ENCODE measurements at regions not wholly inside any gene's neighbourhood (a gene's known extent, or its start where the extent isn't known, plus 50 kb on each side); places are given as distances from the start of the nearest gene placed in this dataset.
A peak's percentile ranks its signal among the peaks of the same experiment; 100 is the strongest.

GRCh38 chr17:57174591-57174990 is 81.7 kb upstream of the MSI2 start:
- H3K4me3 ChIP-seq (ENCODE audit: low read length) = no peak overlapping the region
- CTCF ChIA-PET = no interaction called here

GRCh38 chr17:57178839-57179238 is 77.5 kb upstream of the MSI2 start:
- Histone ChIP-seq H3K27me3 (ENCODE audit: insufficient read depth, low read length, poor library complexity, severe bottlenecking) (peaks cover 4% of the 10 kb centered on the region), H3K4me1 (ENCODE audit: insufficient read depth, low read length) (no peaks in the 10 kb centered on the region), H3K27ac (ENCODE audit: low read depth, low read length) (no peak overlapping the region), H3K9me3 (ENCODE audit: low read length) (no peaks in the 10 kb centered on the region), H3K36me3 (ENCODE audit: insufficient read depth, low read length) (no peaks in the 10 kb centered on the region), H3K4me3 (ENCODE audit: low read length) (no peak overlapping the region)
- POLR2A ChIA-PET = no interaction called here
- H3K4me1 Mint-ChIP-seq = no peaks in the 10 kb centered on the region
- no peaks in the 10 kb centered on the region for H3K9me3 Mint-ChIP-seq
- H3K27ac Mint-ChIP-seq = no peak overlapping the region
- no peaks in the 10 kb centered on the region for H3K36me3 Mint-ChIP-seq
- DNase-seq = no peak
- H3K27me3 Mint-ChIP-seq = peaks cover 10 to 18% of the 10 kb centered on the region in 2 donors
- no peak overlapping the region for H3K4me3 Mint-ChIP-seq
- CTCF ChIA-PET = no interaction called here

More at GRCh38 chr17:57174591-57174990, 81.7 kb upstream of the MSI2 start:
- Mint-ChIP-seq H3K27ac (no peak overlapping the region), H3K27me3 (peaks cover 19 to 44% of the 10 kb centered on the region in 2 donors), H3K4me1 (no peaks in the 10 kb centered on the region), H3K36me3 (no peaks in the 10 kb centered on the region), H3K9me3 (no peaks in the 10 kb centered on the region), H3K4me3 (no peak overlapping the region)
- Histone ChIP-seq H3K27ac (ENCODE audit: low read depth, low read length) (no peak overlapping the region), H3K27me3 (ENCODE audit: insufficient read depth, low read length, poor library complexity, severe bottlenecking) (peaks cover 4% of the 10 kb centered on the region), H3K9me3 (ENCODE audit: low read length) (no peaks in the 10 kb centered on the region), H3K4me1 (ENCODE audit: insufficient read depth, low read length) (no peaks in the 10 kb centered on the region), H3K36me3 (ENCODE audit: insufficient read depth, low read length) (no peaks in the 10 kb centered on the region)
- POLR2A ChIA-PET = no interaction called here
- DNase-seq = no peak

- H3K9me3 Mint-ChIP-seq = no peaks in the 10 kb centered on the region
- H3K27me3 Mint-ChIP-seq = peaks cover 9 to 16% of the 10 kb centered on the region in 2 donors
- H3K27ac Mint-ChIP-seq = no peak overlapping the region
- no peak overlapping the region for H3K4me3 Mint-ChIP-seq
- no peaks in the 10 kb centered on the region for H3K27me3 ChIP-seq (ENCODE audit: insufficient read depth, low read length, poor library complexity, severe bottlenecking)
- CTCF ChIA-PET = no interaction called here
- POLR2A ChIA-PET = no interaction called here
- H3K36me3 Mint-ChIP-seq = peaks cover 0 to 3% (median 0%) of the 10 kb centered on the region in 3 donors
- no peaks in the 10 kb centered on the region for H3K4me1 Mint-ChIP-seq
- DNase-seq = no peak
- H3K4me3 ChIP-seq (ENCODE audit: low read length) = no peak overlapping the region
- no peaks in the 10 kb centered on the region for H3K36me3 ChIP-seq (ENCODE audit: insufficient read depth, low read length)
- H3K9me3 ChIP-seq (ENCODE audit: low read length) = no peaks in the 10 kb centered on the region
- no peaks in the 10 kb centered on the region for H3K4me1 ChIP-seq (ENCODE audit: insufficient read depth, low read length)
- no peak overlapping the region for H3K27ac ChIP-seq (ENCODE audit: low read depth, low read length)
Observed at GRCh38 chr17:57182621-57183020, 73.7 kb upstream of the MSI2 start.

GRCh38 chr17:57186226-57187019 is 69.9 kb upstream of the MSI2 start:
- peak overlapping the region in 1 of 8 donors; percentile 86 for H3K27ac Mint-ChIP-seq
- H3K4me3 Mint-ChIP-seq = no peak overlapping the region
- CTCF ChIA-PET = interaction anchor here (0.7 kb wide), 1 partner anchor 57 kb away, joined by 3 read pairs; no protein-coding TSS in a partner anchor
- POLR2A ChIA-PET = no interaction called here
- no peak for DNase-seq
- peaks cover 0 to 3% (median 0%) of the 10 kb centered on the region in 3 donors for H3K36me3 Mint-ChIP-seq
- no peaks in the 10 kb centered on the region for H3K4me1 Mint-ChIP-seq
- Histone ChIP-seq H3K27ac (ENCODE audit: low read depth, low read length) (no peak overlapping the region), H3K9me3 (ENCODE audit: low read length) (no peaks in the 10 kb centered on the region), H3K4me3 (ENCODE audit: low read length) (no peak overlapping the region), H3K27me3 (ENCODE audit: insufficient read depth, low read length, poor library complexity, severe bottlenecking) (no peaks in the 10 kb centered on the region), H3K36me3 (ENCODE audit: insufficient read depth, low read length) (no peaks in the 10 kb centered on the region), H3K4me1 (ENCODE audit: insufficient read depth, low read length) (no peaks in the 10 kb centered on the region)
- peaks cover 15 to 35% of the 10 kb centered on the region in 2 donors for H3K27me3 Mint-ChIP-seq
- no peaks in the 10 kb centered on the region for H3K9me3 Mint-ChIP-seq

- H3K27ac ChIP-seq (ENCODE audit: low read depth, low read length) = no peak overlapping the region
- H3K27me3 Mint-ChIP-seq = peaks cover 18 to 43% of the 10 kb centered on the region in 2 donors
- no peaks in the 10 kb centered on the region for H3K4me1 Mint-ChIP-seq
- CTCF ChIA-PET = interaction anchor here (0.7 kb wide), 1 partner anchor 56 kb away, joined by 3 read pairs; no protein-coding TSS in a partner anchor
- H3K4me1 ChIP-seq (ENCODE audit: insufficient read depth, low read length) = no peaks in the 10 kb centered on the region
- no peak overlapping the region for H3K4me3 ChIP-seq (ENCODE audit: low read length)
- DNase-seq = no peak
- H3K36me3 Mint-ChIP-seq = peaks cover 0 to 3% (median 0%) of the 10 kb centered on the region in 3 donors
- H3K27ac Mint-ChIP-seq = no peak overlapping the region
- no peaks in the 10 kb centered on the region for H3K9me3 Mint-ChIP-seq
- no peaks in the 10 kb centered on the region for H3K36me3 ChIP-seq (ENCODE audit: insufficient read depth, low read length)
- no peak overlapping the region for H3K4me3 Mint-ChIP-seq
- POLR2A ChIA-PET = no interaction called here
- H3K9me3 ChIP-seq (ENCODE audit: low read length) = no peaks in the 10 kb centered on the region
- no peaks in the 10 kb centered on the region for H3K27me3 ChIP-seq (ENCODE audit: insufficient read depth, low read length, poor library complexity, severe bottlenecking)
Observed at GRCh38 chr17:57187391-57187790, 68.9 kb upstream of the MSI2 start.

GRCh38 chr17:57195785-57196460 is 60.4 kb upstream of the MSI2 start:
- H3K9me3 Mint-ChIP-seq = no peaks in the 10 kb centered on the region
- Histone ChIP-seq H3K9me3 (ENCODE audit: low read length) (no peaks in the 10 kb centered on the region), H3K27ac (ENCODE audit: low read depth, low read length) (no peak overlapping the region), H3K36me3 (ENCODE audit: insufficient read depth, low read length) (no peaks in the 10 kb centered on the region), H3K27me3 (ENCODE audit: insufficient read depth, low read length, poor library complexity, severe bottlenecking) (no peaks in the 10 kb centered on the region), H3K4me3 (ENCODE audit: low read length) (no peak overlapping the region), H3K4me1 (ENCODE audit: insufficient read depth, low read length) (no peaks in the 10 kb centered on the region)
- ChIA-PET POLR2A (no interaction called here), CTCF (no interaction called here)
- H3K36me3 Mint-ChIP-seq = no peaks in the 10 kb centered on the region
- no peak overlapping the region for H3K27ac Mint-ChIP-seq
- H3K4me3 Mint-ChIP-seq = no peak overlapping the region
- no peaks in the 10 kb centered on the region for H3K4me1 Mint-ChIP-seq
- no peak for DNase-seq
- H3K27me3 Mint-ChIP-seq = peaks cover 11 to 20% of the 10 kb centered on the region in 2 donors

GRCh38 chr17:57197466-57198071 is 58.8 kb upstream of the MSI2 start:
- H3K27me3 ChIP-seq (ENCODE audit: insufficient read depth, low read length, poor library complexity, severe bottlenecking) = no peaks in the 10 kb centered on the region
- ChIA-PET CTCF (no interaction called here), POLR2A (interaction anchor here (0.7 kb wide), 1 partner anchor 363 kb away, joined by 3 read pairs; no protein-coding TSS in a partner anchor)
- H3K9me3 Mint-ChIP-seq = no peaks in the 10 kb centered on the region
- no peak overlapping the region for H3K27ac ChIP-seq (ENCODE audit: low read depth, low read length)
- no peaks in the 10 kb centered on the region for H3K4me1 Mint-ChIP-seq
- H3K36me3 ChIP-seq (ENCODE audit: insufficient read depth, low read length) = no peaks in the 10 kb centered on the region
- DNase-seq = no peak
- H3K4me1 ChIP-seq (ENCODE audit: insufficient read depth, low read length) = no peaks in the 10 kb centered on the region
- H3K4me3 ChIP-seq (ENCODE audit: low read length) = no peak overlapping the region
- peaks cover 4 to 9% of the 10 kb centered on the region in 2 donors for H3K27me3 Mint-ChIP-seq
- H3K36me3 Mint-ChIP-seq = no peaks in the 10 kb centered on the region
- no peaks in the 10 kb centered on the region for H3K9me3 ChIP-seq (ENCODE audit: low read length)
- no peak overlapping the region for H3K4me3 Mint-ChIP-seq
- H3K27ac Mint-ChIP-seq = no peak overlapping the region

- Mint-ChIP-seq H3K36me3 (no peaks in the 10 kb centered on the region), H3K27ac (no peak overlapping the region), H3K9me3 (no peaks in the 10 kb centered on the region), H3K4me3 (no peak overlapping the region), H3K4me1 (no peaks in the 10 kb centered on the region), H3K27me3 (peaks cover 4 to 32% of the 10 kb centered on the region in 2 donors)
- ChIA-PET POLR2A (no interaction called here), CTCF (no interaction called here)
- no peak overlapping the region for H3K27ac ChIP-seq (ENCODE audit: low read depth, low read length)
- no peaks in the 10 kb centered on the region for H3K27me3 ChIP-seq (ENCODE audit: insufficient read depth, low read length, poor library complexity, severe bottlenecking)
- no peaks in the 10 kb centered on the region for H3K36me3 ChIP-seq (ENCODE audit: insufficient read depth, low read length)
- no peaks in the 10 kb centered on the region for H3K9me3 ChIP-seq (ENCODE audit: low read length)
- no peak for DNase-seq
- H3K4me1 ChIP-seq (ENCODE audit: insufficient read depth, low read length) = no peaks in the 10 kb centered on the region
- no peak overlapping the region for H3K4me3 ChIP-seq (ENCODE audit: low read length)
Observed at GRCh38 chr17:57201481-57201880, 54.8 kb upstream of the MSI2 start.
